CD4-positive, alpha-beta T cell (primary cell): ENCODE measurements at regions not wholly inside any gene's neighbourhood (a gene's known extent, or its start where the extent isn't known, plus 50 kb on each side); places are given as distances from the start of the nearest gene placed in this dataset.

Experiments used
- ATAC-seq: fragments of 200-7000 bp; cut with Tn5 transposase; one replicate; pipeline ENCODE4 v1.10.0; 2022; ENCODE audit warnings: mild to moderate bottlenecking; ENCODE audit not compliant: poor library complexity
- CTCF ChIA-PET: fragments of 350-600 bp; sonication (Branson Sonifier 250); formaldehyde crosslinking; loops from one replicate; lab custom pipeline; 2021; ENCODE audit warnings: antibody characterized with exemption, inconsistent platforms; lab: Charles Lee
- POLR2A ChIA-PET: fragments of 350-600 bp; sonication (Branson Sonifier 250); formaldehyde crosslinking; loops from one replicate; lab custom pipeline; 2021; ENCODE audit warnings: antibody characterized with exemption, inconsistent platforms; lab: Charles Lee
- DNase-seq, 14 experiments: peaks; one replicate each; pipeline ENCODE4 v3.0.0-alpha.2; 2013 to 2020; ENCODE audit warnings: mixed read lengths in 2 of 14
- H3K27ac ChIP-seq, 2 donors: one replicate each; pipeline versions ENCODE4 v1.5.1 to v1.7.0; 2013; ENCODE audit warnings: low read length in 2 of 2, low read depth in 1 of 2, mild to moderate bottlenecking in 1 of 2
- H3K27me3 ChIP-seq, 2 experiments: 1 replicate in 1 of 2; 2 replicates in 1 of 2; pipeline versions ENCODE4 v1.6.1 to v1.7.0; 2013; ENCODE audit warnings: low read length in 2 of 2, control low read depth in 1 of 2, mild to moderate bottlenecking in 1 of 2, moderate library complexity in 1 of 2; ENCODE audit not compliant: insufficient read depth in 2 of 2, control insufficient read depth in 1 of 2
- H3K36me3 ChIP-seq: one replicate; pipeline ENCODE4 v1.6.1; 2013; ENCODE audit warnings: low read length, control low read depth; ENCODE audit not compliant: insufficient read depth
- H3K4me1 ChIP-seq: one replicate; pipeline ENCODE4 v1.6.1; 2013; ENCODE audit warnings: low read length, control low read depth; ENCODE audit not compliant: insufficient read depth
- H3K4me3 ChIP-seq: one replicate; pipeline ENCODE4 v1.5.1; 2013; ENCODE audit warnings: mild to moderate bottlenecking, low read length, moderate library complexity
- H3K9me3 ChIP-seq, 2 experiments: 1 replicate in 1 of 2; 2 replicates in 1 of 2; pipeline versions ENCODE4 v1.6.1 to v1.7.0; 2013; ENCODE audit warnings: low read length in 2 of 2, mild to moderate bottlenecking in 2 of 2, control low read depth in 1 of 2, moderate library complexity in 1 of 2; ENCODE audit not compliant: control insufficient read depth in 1 of 2, insufficient read depth in 1 of 2
- H3K27ac Mint-ChIP-seq: one replicate; pipeline ENCODE4 v1.8.0; 2020; ENCODE audit warnings: mixed read lengths
- H3K27me3 Mint-ChIP-seq: one replicate; pipeline ENCODE4 v1.8.0; 2021; ENCODE audit warnings: mixed read lengths
- H3K36me3 Mint-ChIP-seq: one replicate; pipeline ENCODE4 v1.8.0; 2021; ENCODE audit warnings: low read depth, mixed read lengths
- H3K4me1 Mint-ChIP-seq: one replicate; pipeline ENCODE4 v1.8.0; 2021; ENCODE audit warnings: low read depth, mixed read lengths
- H3K4me3 Mint-ChIP-seq: one replicate; pipeline ENCODE4 v1.8.0; 2020; ENCODE audit warnings: mild to moderate bottlenecking, mixed read lengths
- H3K9me3 Mint-ChIP-seq: one replicate; pipeline ENCODE4 v1.8.0; 2020; ENCODE audit warnings: mixed read lengths
- intact Hi-C, 2 experiments: fragments of 100-400 bp; cut with DNase I in 1 of 2; cut with micrococcal nuclease in 1 of 2; formaldehyde crosslinking; loops; one replicate each; pipeline versions ENCODE4 v1.15.1 to v1.9.0; 2023 to 2025; cut with DNase I, micrococcal nuclease
- TF ChIP-seq, protein P1 (sequence below): fragments of 200-600 bp; IDR thresholded peaks from one replicate; pipeline ENCODE4 v1.8.0; 2022; ENCODE audit warnings: antibody characterized with exemption, mild to moderate bottlenecking

- intact Hi-C loops, result no loop called here
- no peaks in the 10 kb centered on the region for H3K4me1 ChIP-seq
- H3K27me3 ChIP-seq, result no peaks in the 10 kb centered on the region
- Mint-ChIP-seq H3K4me1 (no peaks in the 10 kb centered on the region), H3K27me3 (no peaks in the 10 kb centered on the region), H3K27ac (no peak overlapping the region), H3K4me3 (no peak overlapping the region), H3K36me3 (no peaks in the 10 kb centered on the region), H3K9me3 (peaks cover 4% of the 10 kb centered on the region)
- no peak for ATAC-seq
- ChIA-PET CTCF (no interaction called here), POLR2A (no interaction called here)
- H3K9me3 ChIP-seq, result peaks cover 0 to 5% of the 10 kb centered on the region in 2 experiments
- H3K27ac ChIP-seq, result no peak overlapping the region
- no peaks in the 10 kb centered on the region for H3K36me3 ChIP-seq
- TF ChIP-seq, protein P1, sequence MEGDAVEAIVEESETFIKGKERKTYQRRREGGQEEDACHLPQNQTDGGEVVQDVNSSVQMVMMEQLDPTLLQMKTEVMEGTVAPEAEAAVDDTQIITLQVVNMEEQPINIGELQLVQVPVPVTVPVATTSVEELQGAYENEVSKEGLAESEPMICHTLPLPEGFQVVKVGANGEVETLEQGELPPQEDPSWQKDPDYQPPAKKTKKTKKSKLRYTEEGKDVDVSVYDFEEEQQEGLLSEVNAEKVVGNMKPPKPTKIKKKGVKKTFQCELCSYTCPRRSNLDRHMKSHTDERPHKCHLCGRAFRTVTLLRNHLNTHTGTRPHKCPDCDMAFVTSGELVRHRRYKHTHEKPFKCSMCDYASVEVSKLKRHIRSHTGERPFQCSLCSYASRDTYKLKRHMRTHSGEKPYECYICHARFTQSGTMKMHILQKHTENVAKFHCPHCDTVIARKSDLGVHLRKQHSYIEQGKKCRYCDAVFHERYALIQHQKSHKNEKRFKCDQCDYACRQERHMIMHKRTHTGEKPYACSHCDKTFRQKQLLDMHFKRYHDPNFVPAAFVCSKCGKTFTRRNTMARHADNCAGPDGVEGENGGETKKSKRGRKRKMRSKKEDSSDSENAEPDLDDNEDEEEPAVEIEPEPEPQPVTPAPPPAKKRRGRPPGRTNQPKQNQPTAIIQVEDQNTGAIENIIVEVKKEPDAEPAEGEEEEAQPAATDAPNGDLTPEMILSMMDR, result no peak
- no peak for DNase-seq
- H3K4me3 ChIP-seq, result no peak overlapping the region
Measured at GRCh38 chr2:78576409-78576808, 449.1 kb upstream of the REG3G start.

- Mint-ChIP-seq H3K27ac (no peak overlapping the region), H3K27me3 (no peaks in the 10 kb centered on the region), H3K36me3 (no peaks in the 10 kb centered on the region), H3K4me1 (no peaks in the 10 kb centered on the region), H3K4me3 (no peak overlapping the region), H3K9me3 (peaks cover 7% of the 10 kb centered on the region)
- intact Hi-C loops, result no loop called here
- Histone ChIP-seq H3K9me3 (no peaks in the 10 kb centered on the region), H3K27ac (no peak overlapping the region), H3K4me1 (no peaks in the 10 kb centered on the region), H3K27me3 (no peaks in the 10 kb centered on the region), H3K4me3 (no peak overlapping the region), H3K36me3 (no peaks in the 10 kb centered on the region)
- TF ChIP-seq, protein P1, result no peak
- ATAC-seq (no peak), DNase-seq (no peak)
- ChIA-PET CTCF (no interaction called here), POLR2A (no interaction called here)
Measured at GRCh38 chr2:78585871-78586270, 439.6 kb upstream of the REG3G start.

DNA sequence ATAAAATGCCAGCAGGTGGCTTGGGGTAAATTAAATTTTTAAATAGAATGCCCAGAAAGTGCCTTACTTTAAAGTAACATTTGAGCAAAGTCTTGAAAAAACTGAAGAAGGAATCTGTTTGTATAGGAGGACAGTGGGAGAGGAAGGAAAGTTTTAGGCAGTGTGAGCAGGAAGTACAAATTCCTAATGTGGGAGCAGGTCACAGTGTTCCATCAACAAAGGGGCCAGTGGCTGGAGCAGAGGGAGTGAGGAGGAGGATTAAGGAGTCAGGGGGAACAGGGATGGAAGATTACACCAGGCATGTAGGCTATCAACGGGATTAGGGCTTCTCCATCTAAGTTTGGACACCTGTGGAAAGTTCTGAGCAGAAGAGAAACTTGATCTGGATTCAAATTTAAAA, 439.2 kb upstream of the REG3G start:
- ATAC-seq (no peak), DNase-seq (no peak)
- TF ChIP-seq, protein P1, result no peak
- ChIA-PET CTCF (no interaction called here), POLR2A (no interaction called here)
- H3K27me3 ChIP-seq, result no peaks in the 10 kb centered on the region
- no peaks in the 10 kb centered on the region for H3K36me3 ChIP-seq
- intact Hi-C loops, result no loop called here
- H3K27ac Mint-ChIP-seq, result no peak overlapping the region
- H3K4me3 Mint-ChIP-seq, result no peak overlapping the region
- H3K4me1 Mint-ChIP-seq, result no peaks in the 10 kb centered on the region
- no peak overlapping the region for H3K4me3 ChIP-seq
- H3K27ac ChIP-seq, result no peak overlapping the region
- no peaks in the 10 kb centered on the region for H3K27me3 Mint-ChIP-seq
- H3K9me3 ChIP-seq, result no peaks in the 10 kb centered on the region
- no peaks in the 10 kb centered on the region for H3K36me3 Mint-ChIP-seq
- peaks cover 8% of the 10 kb centered on the region for H3K9me3 Mint-ChIP-seq
- H3K4me1 ChIP-seq, result no peaks in the 10 kb centered on the region
